ENCODE measurements at regions not wholly inside any gene's neighbourhood (a gene's known extent, or its start where the extent isn't known, plus 50 kb on each side); places are given as distances from the start of the nearest gene placed in this dataset.

GRCh38 chr11:33520112-33520511 lies 180.5 kb downstream of the C11orf91 start:
- FAIRE-seq: no peak

GRCh38 chr11:33515347-33515746 lies 185.3 kb downstream of the C11orf91 start:
- FAIRE-seq: no peak

- no peak for FAIRE-seq
Measured at GRCh38 chr11:33514079-33514925, 186.3 kb downstream of the C11orf91 start.

GRCh38 chr11:33509632-33510031 lies 191.0 kb downstream of the C11orf91 start:
- FAIRE-seq: no peak

- no peak for FAIRE-seq
Measured at GRCh38 chr11:33507967-33508366, 192.7 kb downstream of the C11orf91 start.

- FAIRE-seq: no peak
Measured at GRCh38 chr11:33507356-33507755, 193.3 kb downstream of the C11orf91 start.

GRCh38 chr11:33505093-33505492 lies 195.5 kb downstream of the C11orf91 start:
- no peak for FAIRE-seq

- FAIRE-seq: no peak
Measured at GRCh38 chr11:33500861-33501479, 199.7 kb downstream of the C11orf91 start.

GRCh38 chr11:33500332-33500731 lies 200.3 kb downstream of the C11orf91 start:
- FAIRE-seq: no peak

- no peak for FAIRE-seq
Measured at GRCh38 chr11:33492596-33492995, 208.0 kb downstream of the C11orf91 start.

- no peak for FAIRE-seq
Measured at GRCh38 chr11:33490842-33491370, 209.7 kb downstream of the C11orf91 start.

- no peak for FAIRE-seq
Measured at GRCh38 chr11:33488971-33489370, 211.7 kb downstream of the C11orf91 start.

GRCh38 chr11:33480626-33481025 lies 220.0 kb downstream of the C11orf91 start:
- FAIRE-seq: no peak

GRCh38 chr11:33479231-33479630 lies 221.4 kb downstream of the C11orf91 start:
- no peak for FAIRE-seq

GRCh38 chr11:33478111-33478573 lies 221.0 kb downstream of the HIPK3 start:
- no peak for FAIRE-seq

- FAIRE-seq: no peak
Measured at GRCh38 chr11:33476945-33477606, 219.9 kb downstream of the HIPK3 start.

GRCh38 chr11:33475993-33476392 lies 218.8 kb downstream of the HIPK3 start:
- no peak for FAIRE-seq

- no peak for FAIRE-seq
Measured at GRCh38 chr11:33474866-33475265, 217.7 kb downstream of the HIPK3 start.

GRCh38 chr11:33471541-33471940 lies 214.4 kb downstream of the HIPK3 start:
- FAIRE-seq: no peak

- FAIRE-seq: no peak
Measured at GRCh38 chr11:33467966-33468365, 210.8 kb downstream of the HIPK3 start.

- no peak for FAIRE-seq
Measured at GRCh38 chr11:33463059-33463458, 205.9 kb downstream of the HIPK3 start.

GRCh38 chr11:33461369-33462125 lies 204.4 kb downstream of the HIPK3 start:
- no peak for FAIRE-seq

- no peak for FAIRE-seq
Measured at GRCh38 chr11:33457948-33458347, 200.8 kb downstream of the HIPK3 start.
